ENCODE measurements at regions not wholly inside any gene's neighbourhood (a gene's known extent, or its start where the extent isn't known, plus 50 kb on each side); places are given as distances from the start of the nearest gene placed in this dataset.

DNA sequence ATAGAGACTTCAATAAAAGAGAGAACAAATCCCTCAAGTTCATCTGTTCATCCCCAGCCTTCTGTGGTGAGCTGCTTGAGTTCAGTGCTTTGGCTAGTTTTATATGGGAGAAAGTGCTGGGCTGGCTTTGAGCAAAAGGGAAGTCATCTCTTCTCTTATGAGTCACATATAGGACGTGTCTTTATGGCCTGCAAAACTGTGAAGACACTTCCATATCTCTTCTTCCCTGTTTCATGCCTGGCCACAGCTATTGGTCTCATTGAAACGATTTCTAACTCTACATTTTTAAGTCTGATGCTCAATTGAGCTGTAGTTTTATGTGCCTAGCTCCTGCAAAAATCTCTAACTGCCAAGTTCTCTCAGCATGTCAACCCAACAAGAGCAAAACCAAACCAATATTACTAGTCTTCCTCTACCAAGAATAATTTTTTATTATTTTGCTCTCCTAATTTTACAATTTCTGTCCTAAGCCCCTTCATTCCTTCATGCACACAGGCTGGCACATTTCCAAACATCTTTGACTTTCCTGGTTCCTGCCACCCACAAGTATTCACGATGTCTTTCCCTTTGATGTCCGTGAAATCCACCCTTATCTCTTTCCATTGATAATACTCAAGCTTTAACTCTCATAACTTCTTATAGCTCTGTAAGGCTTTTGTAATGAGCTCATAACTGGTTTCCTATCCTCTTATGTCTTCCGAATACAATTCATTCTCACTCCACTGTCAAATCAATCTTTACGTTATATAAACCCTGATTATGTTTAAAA is 165.3 kb downstream of the BTC start:
- DNase-seq (ENCODE audit: low read depth, low spot score) (no peak), FAIRE-seq (peak; percentile 74)
- no peak overlapping the region for H3K4me2 ChIP-seq (ENCODE audit: control insufficient read depth, extremely low read depth, insufficient read depth, low read depth, low read length)

DNA sequence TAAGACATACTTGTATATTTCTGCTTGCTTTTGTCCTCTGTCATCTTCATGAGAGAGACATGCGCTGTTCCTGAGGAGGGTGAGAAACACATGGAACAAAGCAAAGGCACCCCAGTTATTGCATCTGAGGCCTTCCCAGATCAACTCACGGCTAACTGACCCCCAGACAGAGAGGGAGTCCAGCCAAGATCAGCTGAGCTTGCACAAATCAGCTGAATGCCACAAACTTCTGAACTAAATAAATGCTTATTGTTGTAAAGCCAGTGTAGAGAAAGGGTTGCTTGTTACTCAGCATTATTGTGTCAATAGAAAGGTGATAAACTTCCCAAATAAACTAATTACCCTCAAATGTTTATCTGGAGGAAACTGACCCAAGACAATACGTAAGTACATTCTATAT is 163.8 kb downstream of the BTC start:
- no peaks in the 10 kb centered on the region for H3K36me3 ChIP-seq (ENCODE audit: control insufficient read depth in 2 of 2, extremely low read depth in 1 of 2, insufficient read depth in 2 of 2, low read length in 2 of 2)
- no peaks in the 10 kb centered on the region for H3K27me3 ChIP-seq (ENCODE audit: control insufficient read depth, extremely low read depth, insufficient read depth, low read length)
- no peak overlapping the region for H3K4me3 ChIP-seq (ENCODE audit: control insufficient read depth in 2 of 3, extremely low read depth in 1 of 3, insufficient read depth in 2 of 3, low read depth in 1 of 3, low read length in 3 of 3)
- H3K4me1 ChIP-seq (ENCODE audit: control insufficient read depth, extremely low read depth, insufficient read depth, low read length), result peaks cover 56% of the 10 kb centered on the region
- H3K9ac ChIP-seq (ENCODE audit: control insufficient read depth, extremely low read depth, insufficient read depth, low read length), result no peak overlapping the region
- no peak for DNase-seq (ENCODE audit: low read depth, low spot score)
- H3K27ac ChIP-seq (ENCODE audit: control insufficient read depth, insufficient read depth, low read length), result no peak overlapping the region
- dilution Hi-C loops (cut with MboI; ENCODE audit: extremely low pct_ligation_motif_present, low sequenced_read_pairs), result no loop called here
- no peaks in the 10 kb centered on the region for H3K9me3 ChIP-seq (ENCODE audit: control insufficient read depth, low read depth, low read length)
- peak; percentile 41 for FAIRE-seq
- H2AFZ ChIP-seq (ENCODE audit: control insufficient read depth, low read length), result no peak overlapping the region
- no peak for TF ChIP-seq EZH2 (IDR thresholded peaks at IDR 0.05; ENCODE audit: low read length)
- TF ChIP-seq, protein P1, sequence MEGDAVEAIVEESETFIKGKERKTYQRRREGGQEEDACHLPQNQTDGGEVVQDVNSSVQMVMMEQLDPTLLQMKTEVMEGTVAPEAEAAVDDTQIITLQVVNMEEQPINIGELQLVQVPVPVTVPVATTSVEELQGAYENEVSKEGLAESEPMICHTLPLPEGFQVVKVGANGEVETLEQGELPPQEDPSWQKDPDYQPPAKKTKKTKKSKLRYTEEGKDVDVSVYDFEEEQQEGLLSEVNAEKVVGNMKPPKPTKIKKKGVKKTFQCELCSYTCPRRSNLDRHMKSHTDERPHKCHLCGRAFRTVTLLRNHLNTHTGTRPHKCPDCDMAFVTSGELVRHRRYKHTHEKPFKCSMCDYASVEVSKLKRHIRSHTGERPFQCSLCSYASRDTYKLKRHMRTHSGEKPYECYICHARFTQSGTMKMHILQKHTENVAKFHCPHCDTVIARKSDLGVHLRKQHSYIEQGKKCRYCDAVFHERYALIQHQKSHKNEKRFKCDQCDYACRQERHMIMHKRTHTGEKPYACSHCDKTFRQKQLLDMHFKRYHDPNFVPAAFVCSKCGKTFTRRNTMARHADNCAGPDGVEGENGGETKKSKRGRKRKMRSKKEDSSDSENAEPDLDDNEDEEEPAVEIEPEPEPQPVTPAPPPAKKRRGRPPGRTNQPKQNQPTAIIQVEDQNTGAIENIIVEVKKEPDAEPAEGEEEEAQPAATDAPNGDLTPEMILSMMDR (optimal IDR thresholded peaks at IDR 0.05 in 1 of 3, IDR thresholded peaks at IDR 0.05 in 1 of 3, conservative IDR thresholded peaks at IDR 0.05 in 1 of 3; ENCODE audit: extremely low read depth in 1 of 3, insufficient read depth in 2 of 3, low read length in 3 of 3), result no peak
- H3K4me2 ChIP-seq (ENCODE audit: control insufficient read depth, extremely low read depth, insufficient read depth, low read depth, low read length), result no peak overlapping the region
- no peaks in the 10 kb centered on the region for H4K20me1 ChIP-seq (ENCODE audit: control insufficient read depth, extremely low read depth, insufficient read depth, low read length)
- H3K79me2 ChIP-seq (ENCODE audit: control insufficient read depth, insufficient read depth, low read length), result no peaks in the 10 kb centered on the region
- H3K9me1 ChIP-seq (ENCODE audit: control insufficient read depth, extremely low read depth, insufficient read depth, low read length), result no peaks in the 10 kb centered on the region

More for the DNA sequence above, 165.3 kb downstream of the BTC start:
- H4K20me1 ChIP-seq (ENCODE audit: control insufficient read depth, extremely low read depth, insufficient read depth, low read length), result no peaks in the 10 kb centered on the region
- no peak overlapping the region for H3K27ac ChIP-seq (ENCODE audit: control insufficient read depth, insufficient read depth, low read length)
- TF ChIP-seq EZH2 (IDR thresholded peaks at IDR 0.05; ENCODE audit: low read length), result no peak
- TF ChIP-seq, protein P1 (optimal IDR thresholded peaks at IDR 0.05 in 1 of 3, IDR thresholded peaks at IDR 0.05 in 1 of 3, conservative IDR thresholded peaks at IDR 0.05 in 1 of 3; ENCODE audit: extremely low read depth in 1 of 3, insufficient read depth in 2 of 3, low read length in 3 of 3), result no peak
- dilution Hi-C loops (cut with MboI; ENCODE audit: extremely low pct_ligation_motif_present, low sequenced_read_pairs), result no loop called here
- no peak overlapping the region for H3K4me3 ChIP-seq (ENCODE audit: control insufficient read depth in 2 of 3, extremely low read depth in 1 of 3, insufficient read depth in 2 of 3, low read depth in 1 of 3, low read length in 3 of 3)
- no peak overlapping the region for H3K9ac ChIP-seq (ENCODE audit: control insufficient read depth, extremely low read depth, insufficient read depth, low read length)
- H3K27me3 ChIP-seq (ENCODE audit: control insufficient read depth, extremely low read depth, insufficient read depth, low read length), result no peaks in the 10 kb centered on the region
- peaks cover 59% of the 10 kb centered on the region for H3K4me1 ChIP-seq (ENCODE audit: control insufficient read depth, extremely low read depth, insufficient read depth, low read length)
- H2AFZ ChIP-seq (ENCODE audit: control insufficient read depth, low read length), result no peak overlapping the region
- no peaks in the 10 kb centered on the region for H3K36me3 ChIP-seq (ENCODE audit: control insufficient read depth in 2 of 2, extremely low read depth in 1 of 2, insufficient read depth in 2 of 2, low read length in 2 of 2)
- no peaks in the 10 kb centered on the region for H3K9me1 ChIP-seq (ENCODE audit: control insufficient read depth, extremely low read depth, insufficient read depth, low read length)
- no peaks in the 10 kb centered on the region for H3K9me3 ChIP-seq (ENCODE audit: control insufficient read depth, low read depth, low read length)
- H3K79me2 ChIP-seq (ENCODE audit: control insufficient read depth, insufficient read depth, low read length), result no peaks in the 10 kb centered on the region
